Esophagus squamous epithelium (tissue), 5 donors: ENCODE measurements at regions not wholly inside any gene's neighbourhood (a gene's known extent, or its start where the extent isn't known, plus 50 kb on each side); places are given as distances from the start of the nearest gene placed in this dataset.

ENCODE experiments used
- DNase-seq: peaks from one replicate; lab custom pipeline; 2025; lab: John Stamatoyannopoulos, UW
- H3K27ac ChIP-seq, 4 donors: fragments of 200-600 bp; sonication (generic); one replicate each; pipeline ENCODE4 v1.5.1; 2016 to 2019; ENCODE audit warnings: mild to moderate bottlenecking in 1 of 4
- H3K27me3 ChIP-seq, 4 donors: fragments of 200-600 bp; sonication (generic); 1 replicate in 3 of 4; 2 replicates in 1 of 4; pipeline versions ENCODE4 v1.5.1 to v1.6.0; 2017 to 2021; ENCODE audit warnings: antibody characterized with exemption in 1 of 4
- H3K36me3 ChIP-seq, 3 donors: fragments of 200-600 bp; sonication (generic); one replicate each; pipeline ENCODE4 v1.5.1; 2016 to 2019
- H3K4me1 ChIP-seq, 3 donors: fragments of 200-600 bp; sonication (generic); one replicate each; pipeline ENCODE4 v1.5.1; 2017 to 2019
- H3K4me3 ChIP-seq, 4 donors: fragments of 200-600 bp; sonication (generic); 1 replicate in 3 of 4; 2 replicates in 1 of 4; pipeline ENCODE4 v1.5.1; 2016 to 2019; ENCODE audit warnings: mild to moderate bottlenecking in 2 of 4, moderate library complexity in 1 of 4
- H3K9me3 ChIP-seq, 3 donors: fragments of 200-600 bp; sonication (generic); one replicate each; pipeline ENCODE4 v1.5.1; 2016 to 2019
- POLR2A ChIP-seq, 4 donors: fragments of 450-650 bp; IDR thresholded peaks; one replicate each; pipeline ENCODE4 v1.6.1; 2017; ENCODE audit warnings: antibody characterized with exemption in 4 of 4, mild to moderate bottlenecking in 4 of 4, moderate library complexity in 3 of 4
- WGBS, 2 donors: methylation state at CpG; one replicate each; pipeline ENCODE4 v1.1.5; 2018; 5-methylcytosine and 5-hydroxymethylcytosine counted together
- intact Hi-C: fragments of 100-400 bp; cut with DNase I; formaldehyde crosslinking; loops from one replicate; pipeline ENCODE4 v1.15.0; 2022
- TF ChIP-seq, protein P1 (sequence below), 6 experiments: fragments of 450-650 bp in 4 of 6; fragments of 200-600 bp in 2 of 6; sonication (generic) in 2 of 6; IDR thresholded peaks; one replicate each; pipeline ENCODE4 v1.5.1; 2016 to 2019; ENCODE audit warnings: antibody characterized with exemption in 6 of 6, mild to moderate bottlenecking in 4 of 6, moderate library complexity in 4 of 6
- donor health status: DM: yes; HTN: yes; CAD: no.

DNA sequence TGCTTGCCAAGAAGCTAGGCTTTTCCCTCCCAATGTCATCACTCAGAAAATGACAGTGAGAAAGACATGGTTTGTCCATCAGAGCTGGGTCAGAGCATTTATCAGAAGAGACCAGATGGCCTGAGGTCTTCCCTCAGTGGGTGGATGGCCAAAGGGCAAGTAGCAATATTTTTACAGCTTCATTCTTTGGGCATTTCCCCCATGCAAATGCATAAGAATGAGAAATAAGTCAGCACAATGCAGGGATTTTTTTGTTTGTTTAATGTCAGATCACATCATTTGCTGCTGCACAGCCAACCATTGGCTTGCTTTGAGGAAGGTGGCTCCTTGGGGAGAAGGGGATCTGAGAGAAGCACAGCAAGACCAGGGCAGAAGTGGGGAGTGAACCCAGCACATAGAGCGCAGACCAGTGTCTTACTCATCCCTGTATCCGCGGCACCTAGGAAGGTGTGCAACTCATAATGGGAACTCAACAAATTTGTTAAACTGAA is 209.6 kb downstream of the SEMA6A start:
- WGBS, 2 donors = 49 to 79% methylated on average over 2 to 3 of the region's 3 CpGs
- no peak for DNase-seq
- H3K4me3 ChIP-seq = no peak overlapping the region
- no peaks in the 10 kb centered on the region for H3K27me3 ChIP-seq
- intact Hi-C loops = no loop called here
- no peaks in the 10 kb centered on the region for H3K36me3 ChIP-seq
- H3K27ac ChIP-seq = no peak overlapping the region
- TF ChIP-seq POLR2A (IDR thresholded peaks at IDR 0.05) = no peak
- TF ChIP-seq, protein P1, sequence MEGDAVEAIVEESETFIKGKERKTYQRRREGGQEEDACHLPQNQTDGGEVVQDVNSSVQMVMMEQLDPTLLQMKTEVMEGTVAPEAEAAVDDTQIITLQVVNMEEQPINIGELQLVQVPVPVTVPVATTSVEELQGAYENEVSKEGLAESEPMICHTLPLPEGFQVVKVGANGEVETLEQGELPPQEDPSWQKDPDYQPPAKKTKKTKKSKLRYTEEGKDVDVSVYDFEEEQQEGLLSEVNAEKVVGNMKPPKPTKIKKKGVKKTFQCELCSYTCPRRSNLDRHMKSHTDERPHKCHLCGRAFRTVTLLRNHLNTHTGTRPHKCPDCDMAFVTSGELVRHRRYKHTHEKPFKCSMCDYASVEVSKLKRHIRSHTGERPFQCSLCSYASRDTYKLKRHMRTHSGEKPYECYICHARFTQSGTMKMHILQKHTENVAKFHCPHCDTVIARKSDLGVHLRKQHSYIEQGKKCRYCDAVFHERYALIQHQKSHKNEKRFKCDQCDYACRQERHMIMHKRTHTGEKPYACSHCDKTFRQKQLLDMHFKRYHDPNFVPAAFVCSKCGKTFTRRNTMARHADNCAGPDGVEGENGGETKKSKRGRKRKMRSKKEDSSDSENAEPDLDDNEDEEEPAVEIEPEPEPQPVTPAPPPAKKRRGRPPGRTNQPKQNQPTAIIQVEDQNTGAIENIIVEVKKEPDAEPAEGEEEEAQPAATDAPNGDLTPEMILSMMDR (IDR thresholded peaks at IDR 0.05) = no peak
- H3K9me3 ChIP-seq = no peaks in the 10 kb centered on the region
- H3K4me1 ChIP-seq = peaks cover 10 to 45% (median 16%) of the 10 kb centered on the region in 3 donors

DNA sequence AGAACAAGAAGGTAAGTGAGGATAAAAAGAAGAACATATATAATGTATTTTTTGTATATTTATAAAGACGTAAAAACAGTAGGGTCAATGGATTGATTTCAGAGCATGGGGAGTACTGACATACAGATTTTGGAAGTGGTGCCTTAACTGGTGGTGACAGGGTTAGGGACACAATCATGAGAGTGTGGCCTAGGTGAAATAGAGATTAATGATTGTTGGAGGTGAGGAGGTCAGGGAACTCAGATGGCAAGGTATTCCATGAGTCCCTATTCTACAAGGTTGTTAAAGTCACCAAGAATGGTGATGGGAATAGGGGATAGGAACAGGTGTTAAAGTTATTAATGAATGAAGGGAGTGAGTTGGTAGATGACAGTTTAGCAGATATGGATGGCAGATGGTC is 210.8 kb downstream of the SEMA6A start:
- H3K9me3 ChIP-seq = no peaks in the 10 kb centered on the region
- H3K27me3 ChIP-seq = no peaks in the 10 kb centered on the region
- WGBS, 2 donors = 94 to 97% methylated on average over 1 of the region's 1 CpG
- no peak for DNase-seq
- TF ChIP-seq, protein P1 (IDR thresholded peaks at IDR 0.05) = no peak
- no peak for TF ChIP-seq POLR2A (IDR thresholded peaks at IDR 0.05)
- H3K36me3 ChIP-seq = no peaks in the 10 kb centered on the region
- H3K4me3 ChIP-seq = no peak overlapping the region
- intact Hi-C loops = no loop called here
- H3K4me1 ChIP-seq = peaks cover 15 to 52% (median 20%) of the 10 kb centered on the region in 3 donors
- no peak overlapping the region for H3K27ac ChIP-seq

DNA sequence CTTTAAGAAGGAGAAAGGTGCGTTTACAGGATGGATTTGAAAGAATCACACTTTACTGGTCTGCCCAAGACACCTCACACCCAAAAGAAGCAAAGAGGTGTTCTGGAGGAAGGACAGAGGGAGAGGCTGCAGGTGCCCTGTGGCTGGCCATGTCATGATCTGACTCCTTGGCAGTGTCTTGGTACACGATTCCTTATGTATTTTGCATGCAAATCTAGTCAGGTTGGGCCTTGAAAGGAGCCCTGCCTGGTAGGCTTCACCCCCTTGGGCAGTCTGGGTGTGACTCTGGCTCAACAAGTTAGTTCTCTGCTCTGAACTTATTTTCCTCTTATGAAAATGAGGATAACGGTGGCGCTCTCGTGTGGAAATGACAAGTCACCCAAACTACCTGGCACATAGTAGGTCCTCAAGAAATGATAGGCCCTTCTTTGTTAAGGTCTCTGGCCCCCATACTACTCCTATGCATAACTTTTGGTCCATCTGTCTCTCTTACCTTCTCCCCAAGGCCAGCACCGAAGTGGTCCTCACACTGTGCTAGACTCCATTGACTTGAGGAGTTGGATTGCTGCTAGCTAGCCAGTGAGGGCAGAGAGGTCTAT is 212.5 kb downstream of the SEMA6A start:
- H3K36me3 ChIP-seq = no peaks in the 10 kb centered on the region
- H3K4me3 ChIP-seq = peak overlapping the region; percentile 23 to 60 (median 43)
- no peaks in the 10 kb centered on the region for H3K9me3 ChIP-seq
- H3K4me1 ChIP-seq = peaks cover 15 to 57% (median 20%) of the 10 kb centered on the region in 3 donors
- intact Hi-C loops = no loop called here
- no peak for DNase-seq
- H3K27me3 ChIP-seq = no peaks in the 10 kb centered on the region
- WGBS, 2 donors = 58 to 71% methylated on average over 5 to 6 of the region's 6 CpGs
- H3K27ac ChIP-seq = peak overlapping the region in 3 of 4 donors; percentile 53 to 84 (median 59)
- TF ChIP-seq POLR2A (IDR thresholded peaks at IDR 0.05) = no peak

DNA sequence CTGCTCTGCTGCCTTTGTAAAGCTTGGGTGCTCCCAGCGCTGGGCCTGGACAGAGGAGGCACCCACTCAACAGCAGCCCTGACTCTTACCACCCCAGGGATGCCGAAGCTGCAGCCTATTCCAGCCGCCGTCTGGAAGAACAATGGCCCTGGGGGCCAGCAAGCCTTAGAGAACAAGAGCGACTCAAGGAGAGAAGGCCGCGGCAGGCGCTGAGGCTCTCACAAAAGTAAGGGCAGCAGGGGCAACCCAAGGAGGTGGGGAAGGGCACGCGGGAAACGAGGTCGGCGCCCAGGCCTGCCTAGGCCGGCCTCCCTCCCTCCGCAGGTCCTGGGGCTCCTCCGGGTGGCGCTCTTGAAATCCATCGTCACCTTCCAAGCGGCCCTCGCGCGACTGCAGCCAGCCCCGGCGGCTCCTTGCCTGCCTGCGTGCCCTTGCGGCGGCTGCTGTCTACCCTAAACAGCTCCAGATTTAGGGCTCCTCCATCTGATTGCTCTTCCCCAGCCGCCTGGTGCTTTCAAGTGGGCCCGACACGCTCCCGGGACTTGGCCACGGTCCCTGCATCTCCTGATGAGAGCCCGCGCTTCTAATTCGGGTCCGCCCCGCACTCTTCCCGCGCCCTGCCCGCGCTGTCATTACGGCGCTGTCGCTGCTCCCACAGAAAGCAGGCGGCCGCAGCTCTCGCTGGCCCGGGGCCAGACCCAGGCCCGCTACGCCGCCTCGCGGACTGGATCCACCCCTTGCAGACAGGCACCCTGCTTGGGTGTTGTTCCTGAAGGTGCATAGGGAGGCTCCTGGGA is 213.3 kb downstream of the SEMA6A start:
- Histone ChIP-seq H3K4me3 (peak overlapping the region; percentile 23 to 60 (median 43)), H3K27me3 (no peaks in the 10 kb centered on the region), H3K27ac (peak overlapping the region in 3 of 4 donors; percentile 53 to 84 (median 59)), H3K4me1 (peaks cover 15 to 64% (median 20%) of the 10 kb centered on the region in 3 donors), H3K9me3 (no peaks in the 10 kb centered on the region), H3K36me3 (no peaks in the 10 kb centered on the region)
- WGBS, 2 donors = 44 to 54% methylated on average over 9 to 22 of the region's 53 CpGs
- no peak for DNase-seq
- intact Hi-C loops = no loop called here
- TF ChIP-seq POLR2A (IDR thresholded peaks at IDR 0.05) = no peak
- TF ChIP-seq, protein P1 (IDR thresholded peaks at IDR 0.05) = peak in 2 of 6 experiments; percentile 18 to 34

DNA sequence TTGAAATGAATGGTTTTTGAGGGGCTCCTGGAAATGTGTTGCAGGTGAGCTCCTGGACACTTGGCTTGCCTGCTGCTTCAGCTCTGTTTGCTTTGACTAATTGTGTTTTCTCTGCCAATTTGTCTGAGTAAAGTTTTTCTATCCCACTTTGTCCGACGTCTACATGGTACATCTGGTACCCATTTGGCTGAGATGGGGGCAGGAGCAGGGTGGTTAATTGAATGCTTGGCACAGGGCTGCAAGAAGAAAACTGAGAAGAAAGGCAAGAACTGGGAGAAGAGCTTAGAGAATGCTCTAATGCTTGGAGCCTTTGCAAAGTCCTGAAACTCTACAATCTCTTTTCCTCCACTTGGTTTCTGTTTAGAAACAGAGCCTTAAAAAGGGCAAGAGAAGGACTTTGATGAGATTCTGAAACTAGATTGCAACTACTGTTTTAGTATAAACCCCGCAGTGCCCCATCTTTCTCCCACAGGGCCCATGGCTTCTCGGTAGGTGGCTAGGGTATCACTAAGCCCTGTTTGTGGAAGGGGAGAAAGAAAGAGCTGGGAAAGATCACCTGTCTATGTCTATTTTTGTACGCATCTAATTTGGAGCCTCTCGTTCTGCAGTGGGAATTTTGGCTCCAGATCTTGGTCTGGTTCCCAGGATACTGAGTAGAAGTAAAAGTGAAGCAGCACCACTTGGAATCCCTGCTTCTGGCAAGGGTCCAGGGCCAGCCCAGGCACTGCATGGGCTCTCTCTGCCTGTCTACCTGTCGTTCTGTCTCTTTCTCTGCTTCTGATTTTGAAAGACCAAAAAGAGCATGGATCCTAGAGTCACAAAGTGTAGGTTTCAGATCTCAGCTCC is 214.4 kb downstream of the SEMA6A start:
- 31 to 41% methylated on average over 6 to 7 of the region's 7 CpGs for WGBS, 2 donors
- no peaks in the 10 kb centered on the region for H3K27me3 ChIP-seq
- intact Hi-C loops = no loop called here
- DNase-seq = no peak
- no peak for TF ChIP-seq POLR2A (IDR thresholded peaks at IDR 0.05)
- TF ChIP-seq, protein P1 (IDR thresholded peaks at IDR 0.05) = no peak
- no peaks in the 10 kb centered on the region for H3K9me3 ChIP-seq
- H3K4me1 ChIP-seq = peaks cover 15 to 71% (median 20%) of the 10 kb centered on the region in 3 donors
- H3K27ac ChIP-seq = no peak overlapping the region
- H3K4me3 ChIP-seq = no peak overlapping the region
- no peaks in the 10 kb centered on the region for H3K36me3 ChIP-seq
